ENCODE measurements at regions not wholly inside any gene's neighbourhood (a gene's known extent, or its start where the extent isn't known, plus 50 kb on each side); places are given as distances from the start of the nearest gene placed in this dataset.
"Not testable (repeated sequence)": the region's sequence is repeated elsewhere in the genome, so short reads cannot be mapped to it uniquely, and the experiment has no call there.

DNA sequence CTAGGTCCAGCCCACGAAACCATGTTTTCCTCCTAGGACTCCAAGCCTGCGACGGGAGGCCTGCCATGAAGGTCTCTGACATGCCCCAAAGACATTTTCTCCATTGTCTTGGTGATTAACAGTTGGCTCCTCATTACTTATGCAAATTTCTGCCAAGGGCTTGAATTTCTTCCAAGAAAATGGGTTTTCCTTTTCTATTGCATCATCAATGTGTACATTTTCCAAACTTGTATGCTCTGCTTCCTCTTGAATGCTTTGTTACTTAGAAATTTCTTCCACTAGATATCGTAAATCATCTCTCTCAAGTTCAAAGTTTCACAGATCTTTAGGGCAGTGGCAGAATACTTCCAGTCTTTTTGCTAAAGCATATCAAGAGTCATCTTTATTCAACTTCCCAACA lies 1792.7 kb upstream of the CDH9 start:
- no peak for DNase-seq

GRCh38 chr5:28823231-28823630 lies 1784.8 kb upstream of the CDH9 start:
- no peak for DNase-seq

DNA sequence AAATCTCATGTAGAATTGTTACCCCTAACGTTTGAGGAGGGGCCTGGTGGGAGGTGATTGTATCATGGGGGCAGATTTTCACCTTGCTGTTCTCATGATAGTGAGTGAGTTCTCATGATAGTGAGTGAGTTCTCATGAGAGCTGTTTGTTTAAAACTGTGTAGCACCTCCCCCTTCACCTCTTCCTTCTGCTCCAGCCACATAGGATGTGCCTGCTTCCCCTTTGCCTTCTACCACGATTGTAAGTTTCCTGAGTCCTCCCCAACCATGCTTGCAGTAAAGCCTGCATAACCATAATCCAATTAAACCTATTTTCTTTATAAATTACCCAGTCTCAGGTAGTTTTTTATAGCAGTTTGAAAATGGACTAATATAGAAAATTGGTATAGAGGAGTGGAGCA lies 1783.7 kb upstream of the CDH9 start:
- no peak for DNase-seq

DNA sequence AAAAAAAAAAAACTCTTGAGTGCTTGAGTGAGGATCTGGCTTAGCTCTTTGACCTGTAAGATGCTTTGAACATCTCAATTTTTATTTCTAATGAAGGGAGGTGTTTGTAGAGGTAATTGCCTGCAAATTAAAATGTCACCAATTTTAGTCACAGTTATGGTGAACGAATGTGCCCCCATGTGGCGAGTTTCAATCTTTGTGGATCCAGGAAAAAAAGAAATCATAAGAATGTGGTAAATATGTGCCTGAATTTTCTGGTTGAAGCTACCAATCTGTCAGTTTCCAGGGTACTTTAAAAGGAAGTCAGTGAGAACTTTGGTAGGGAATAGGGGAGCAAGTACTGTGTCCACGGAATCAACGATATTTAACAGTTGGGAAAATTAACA lies 1772.4 kb upstream of the CDH9 start:
- no peak for DNase-seq

DNA sequence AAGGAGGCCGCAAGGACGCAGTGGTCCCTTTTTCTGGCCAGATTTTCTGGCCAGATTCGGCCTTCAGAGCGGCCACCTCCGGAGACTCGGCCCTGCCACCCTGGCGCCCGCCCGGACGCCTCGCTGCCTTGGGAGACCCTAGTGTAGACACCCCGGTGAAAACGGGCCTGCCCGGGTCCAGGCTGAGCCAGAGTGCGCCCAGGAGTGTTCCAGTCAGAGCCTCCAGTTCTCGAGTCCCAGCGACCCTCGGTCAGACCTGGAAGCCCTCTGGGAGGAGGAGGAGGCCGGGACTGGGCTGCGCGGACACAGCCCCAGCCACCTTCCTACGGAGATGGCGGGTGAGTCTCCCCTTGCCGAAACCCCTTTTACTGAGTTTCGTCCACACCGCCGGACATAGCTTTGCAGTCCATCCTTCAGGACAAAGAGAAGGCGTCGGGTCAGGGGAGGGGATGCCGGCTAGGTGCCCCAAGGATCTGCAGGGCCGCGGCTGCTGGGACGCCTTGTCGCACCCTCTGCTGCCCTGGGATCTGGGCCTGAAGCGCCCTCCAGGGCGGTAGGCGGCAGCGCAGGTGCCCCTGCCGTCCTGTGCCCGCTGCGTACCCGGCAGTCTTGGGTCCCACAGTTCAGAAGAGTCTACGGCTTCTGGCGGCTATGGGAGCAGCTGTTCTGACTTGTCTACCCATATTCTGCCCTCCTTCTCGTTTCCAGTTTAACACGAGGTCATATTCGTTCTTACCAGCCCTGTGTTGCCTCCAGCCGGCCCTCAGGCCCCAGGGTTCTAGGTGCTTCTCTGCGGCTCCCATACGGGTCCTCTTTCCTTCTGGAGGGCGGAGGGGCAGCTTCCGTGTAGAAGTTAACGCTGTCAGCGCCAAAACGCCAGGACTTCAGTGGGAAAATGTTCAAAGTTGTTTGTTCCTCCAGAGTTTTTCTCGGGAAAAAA lies 1771.7 kb upstream of the CDH9 start:
- DNase-seq, result no peak

GRCh38 chr5:28808967-28809810 lies 1770.8 kb upstream of the CDH9 start:
- DNase-seq, result no peak

DNA sequence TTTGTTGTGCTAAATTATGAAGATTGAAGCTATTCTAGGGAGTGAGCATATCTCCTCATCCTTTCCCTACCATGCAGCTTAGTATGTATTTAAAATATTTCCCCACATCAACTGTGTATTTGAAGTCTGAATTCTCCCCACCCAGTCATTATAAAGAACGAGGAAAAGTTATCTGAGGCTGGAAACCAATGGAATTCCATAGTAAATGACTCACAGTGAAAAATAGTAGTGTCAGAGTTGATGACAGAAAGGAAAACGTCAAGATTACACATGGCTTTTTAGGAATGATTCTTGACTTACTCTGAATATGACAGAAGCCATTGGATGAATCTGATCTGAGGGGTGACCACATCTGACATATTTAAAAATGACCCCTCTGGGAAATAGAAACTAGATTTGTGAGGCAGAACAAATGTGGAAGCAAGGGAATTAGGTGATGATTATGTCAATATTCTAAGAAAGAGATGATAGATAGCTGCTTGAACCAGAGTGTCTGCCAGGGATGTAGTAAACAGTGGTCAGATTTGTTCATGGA lies 1768.9 kb upstream of the CDH9 start:
- no peak for DNase-seq

- not testable (repeated sequence) for DNase-seq
Measured at GRCh38 chr5:28799035-28799434, 1760.6 kb upstream of the CDH9 start.

DNA sequence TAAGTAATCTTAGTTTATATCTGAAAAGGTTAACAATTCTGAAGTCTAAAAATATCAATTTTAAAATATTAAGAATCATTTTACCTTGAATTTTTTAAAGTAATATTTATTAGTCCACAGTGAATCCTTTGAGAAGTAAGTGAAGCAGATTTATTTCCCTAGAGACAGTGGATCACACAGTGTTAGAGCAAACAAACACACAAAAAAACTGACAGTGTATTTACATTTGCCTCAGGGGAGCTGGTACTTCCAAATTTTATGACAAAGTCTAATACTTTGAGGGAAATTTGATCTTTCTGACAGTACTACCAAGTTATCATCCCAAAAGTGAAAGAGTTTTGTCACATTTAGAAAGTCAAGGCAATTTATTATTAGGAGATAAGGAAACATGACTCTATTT lies 1750.6 kb upstream of the CDH9 start:
- no peak for DNase-seq

- DNase-seq, result no peak
Measured at GRCh38 chr5:28780083-28780692, 1741.8 kb upstream of the CDH9 start.

DNA sequence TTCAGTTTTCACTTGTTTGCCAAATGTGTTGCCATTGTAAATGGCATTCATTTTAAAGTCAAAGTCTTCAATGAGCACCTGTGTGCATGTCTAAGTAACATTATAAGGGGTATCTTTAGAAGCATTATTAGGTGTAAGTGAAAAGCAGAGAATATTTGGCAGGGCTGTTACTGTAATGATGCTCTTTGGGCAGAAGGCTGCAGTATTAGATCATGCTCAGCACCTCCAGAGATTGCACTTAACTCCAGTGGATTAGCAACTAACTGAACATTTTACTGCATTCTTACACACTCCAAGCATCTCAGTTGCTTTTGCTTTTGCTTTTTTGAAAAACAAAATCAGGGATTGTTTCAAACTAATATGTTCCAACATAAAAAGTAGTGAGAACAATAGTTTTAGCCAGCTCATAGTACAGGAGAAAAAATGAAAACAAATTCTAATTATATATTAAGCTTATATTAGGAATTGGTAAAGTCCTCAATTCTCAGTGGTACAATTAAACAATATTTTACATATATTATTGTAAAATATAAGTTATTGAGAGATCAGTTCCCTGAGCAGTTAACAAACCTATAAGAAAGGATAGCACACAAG lies 1740.9 kb upstream of the CDH9 start:
- DNase-seq, result no peak

GRCh38 chr5:28770307-28770706 lies 1731.9 kb upstream of the CDH9 start:
- no peak for DNase-seq

DNA sequence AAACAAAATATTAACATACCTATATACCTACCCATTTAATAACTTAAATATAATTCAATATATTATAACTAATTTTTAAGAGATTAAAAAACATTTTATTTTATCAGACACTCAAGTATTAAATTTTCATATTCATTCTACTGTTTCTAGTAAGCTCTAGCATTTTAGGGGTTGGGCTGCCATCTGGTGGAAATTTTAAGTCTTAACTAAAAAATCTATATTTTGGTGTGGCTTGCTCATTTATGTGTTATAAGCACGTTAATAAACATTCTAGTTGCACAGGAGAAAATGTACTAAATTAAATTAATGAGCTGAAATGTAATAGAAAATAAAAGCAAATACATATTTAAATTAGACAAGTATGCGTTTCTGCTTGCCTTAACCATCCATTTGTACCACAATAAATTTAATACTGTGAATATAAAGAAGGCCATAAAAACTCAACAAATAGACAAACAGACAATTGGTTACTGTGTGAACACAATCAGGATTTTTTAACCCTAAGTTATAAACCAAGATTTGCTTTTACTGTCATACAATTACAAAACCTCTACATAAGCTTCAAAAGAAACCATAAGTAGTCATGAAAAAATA lies 1728.3 kb upstream of the CDH9 start:
- no peak for DNase-seq

- no peak for DNase-seq
Measured at GRCh38 chr5:28751396-28751795, 1713.0 kb upstream of the CDH9 start.

GRCh38 chr5:28750251-28750650 lies 1711.9 kb upstream of the CDH9 start:
- no peak for DNase-seq

GRCh38 chr5:28748446-28748845 lies 1710.1 kb upstream of the CDH9 start:
- DNase-seq, result no peak

DNA sequence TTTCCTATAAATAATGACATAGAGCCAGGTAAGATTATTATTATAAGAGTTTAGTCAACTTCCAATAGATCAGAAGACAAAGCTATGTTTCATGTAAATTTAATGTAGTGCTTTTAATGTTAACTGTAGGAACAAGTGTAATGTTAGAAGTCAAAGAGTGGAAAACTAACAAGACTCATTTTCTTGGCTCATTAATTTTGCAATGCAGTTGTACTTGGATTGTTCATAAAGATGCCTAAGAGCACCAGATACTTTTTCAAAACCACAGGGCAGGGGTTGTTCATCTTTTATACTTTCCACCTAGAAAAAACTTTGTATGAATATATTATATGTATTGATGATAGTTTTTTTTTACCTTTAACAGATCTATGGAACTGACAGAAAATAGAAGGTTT lies 1705.3 kb upstream of the CDH9 start:
- DNase-seq, result no peak

DNA sequence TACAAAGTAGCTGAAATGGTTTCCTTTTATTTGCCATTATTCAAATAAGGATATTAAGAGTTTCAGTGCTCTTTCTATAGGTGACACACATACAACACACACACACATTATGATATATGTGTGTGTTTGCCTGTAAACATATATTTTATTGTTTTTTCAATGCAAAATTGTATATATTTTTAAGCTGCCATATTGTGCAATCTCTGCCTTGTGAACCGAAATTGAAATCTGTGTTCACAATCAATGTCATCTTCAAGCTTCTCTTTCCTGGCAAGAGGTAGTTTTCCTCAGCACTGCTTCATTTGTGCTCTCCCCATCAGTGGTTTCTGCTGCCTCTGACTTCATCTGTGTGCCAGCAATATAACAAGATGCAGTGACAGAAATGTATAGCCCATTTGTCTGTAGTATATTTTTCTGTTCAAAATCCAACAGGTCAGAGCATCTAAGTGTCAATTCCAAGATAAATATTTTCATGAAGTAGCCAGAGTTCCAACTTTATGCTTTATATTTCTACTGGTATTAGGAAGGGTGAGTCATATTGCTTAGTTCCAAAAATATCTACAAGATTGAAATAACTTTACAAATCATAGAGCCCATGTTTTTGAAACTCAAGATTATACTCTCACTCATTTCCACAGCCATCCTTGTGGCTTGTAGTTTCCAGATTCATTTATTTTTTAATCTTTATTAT lies 1704.8 kb upstream of the CDH9 start:
- no peak for DNase-seq

- no peak for DNase-seq
Measured at GRCh38 chr5:28737682-28738081, 1699.3 kb upstream of the CDH9 start.

DNA sequence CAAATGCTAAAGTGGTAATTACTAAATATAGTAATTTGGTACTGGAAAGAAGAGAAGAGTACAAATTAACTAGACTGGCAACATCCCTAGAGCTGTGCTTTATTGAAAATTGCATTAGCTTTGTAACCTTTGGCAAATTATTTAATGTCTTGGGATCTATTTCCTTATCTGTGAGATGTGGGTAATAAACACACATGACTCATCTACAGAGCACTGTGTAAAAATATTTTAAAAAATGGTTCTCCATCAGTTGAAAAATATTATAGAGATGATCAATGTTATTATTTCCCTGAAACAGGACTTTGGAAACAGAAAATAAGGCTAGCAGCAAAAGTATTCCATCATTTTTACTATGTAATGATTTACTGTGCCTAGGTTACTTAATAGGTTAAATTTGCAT lies 1698.8 kb upstream of the CDH9 start:
- DNase-seq, result no peak

GRCh38 chr5:28734396-28734795 lies 1696.0 kb upstream of the CDH9 start:
- no peak for DNase-seq

DNA sequence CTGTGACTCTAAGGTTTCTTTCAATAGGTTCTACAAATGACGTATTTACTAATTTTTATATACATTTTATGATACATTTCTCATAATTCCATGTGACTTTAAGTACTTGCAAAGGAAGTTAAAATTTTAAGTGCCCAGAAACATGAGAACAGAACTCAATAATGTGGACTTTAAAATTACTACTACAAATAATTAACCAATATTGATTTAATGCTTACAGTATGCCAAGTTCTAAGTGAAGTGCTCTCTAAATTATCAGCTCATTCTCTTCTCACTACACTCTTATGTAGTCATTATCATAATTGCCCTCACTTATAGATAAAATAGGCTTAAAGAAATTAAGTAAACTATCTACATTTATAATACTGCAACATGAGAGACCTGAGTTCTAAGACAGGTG lies 1690.7 kb upstream of the CDH9 start:
- DNase-seq, result no peak
